ENCODE measurements at regions not wholly inside any gene's neighbourhood (a gene's known extent, or its start where the extent isn't known, plus 50 kb on each side); places are given as distances from the start of the nearest gene placed in this dataset.
A peak's percentile ranks its signal among the peaks of the same experiment; 100 is the strongest.
"Not testable (repeated sequence)": the region's sequence is repeated elsewhere in the genome, so short reads cannot be mapped to it uniquely, and the experiment has no call there.

DNA sequence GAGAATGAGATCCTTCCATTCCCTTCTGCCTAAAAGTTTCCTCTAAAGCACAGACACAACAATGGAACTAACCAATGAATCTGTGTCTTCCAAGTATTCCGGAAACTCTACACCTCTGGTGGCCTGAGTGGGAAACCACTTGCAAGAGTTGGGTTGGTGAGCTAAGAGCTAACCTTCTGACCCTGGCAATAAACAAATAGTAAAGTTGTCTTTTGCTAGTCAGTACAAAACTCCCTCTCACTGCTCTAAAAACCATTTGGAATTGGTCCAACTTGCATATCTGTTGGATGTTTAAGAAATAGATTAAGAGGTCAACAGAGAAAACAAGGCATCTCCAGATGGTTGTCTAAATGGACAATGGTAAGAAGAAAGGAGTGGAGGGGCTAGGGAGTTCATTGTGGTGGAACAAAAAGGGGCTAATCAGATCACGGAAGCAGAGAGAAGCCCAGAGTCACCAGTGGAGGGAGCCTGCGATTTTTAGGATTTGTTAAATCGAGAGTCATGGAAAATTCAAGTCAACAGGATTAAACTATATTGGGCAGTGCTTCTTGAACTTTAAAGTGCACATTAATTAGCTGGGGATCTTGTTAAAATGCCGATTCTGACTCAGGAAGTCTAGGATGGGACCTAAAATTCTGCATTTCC, 192.3 kb downstream of the EVX1 start:
- H3K36me3 ChIP-seq (ENCODE audit: insufficient read depth, insufficient read length, low read length) = no peaks in the 10 kb centered on the region
- no peaks in the 10 kb centered on the region for H3K9me3 ChIP-seq (ENCODE audit: insufficient read depth, low read length)
- peaks cover 6% of the 10 kb centered on the region for H3K4me1 ChIP-seq (ENCODE audit: insufficient read depth, insufficient read length)
- TF ChIP-seq ZNF274 (IDR thresholded peaks at IDR 0.05; ENCODE audit: low read depth, low read length) = no peak
- no peak for TF ChIP-seq YY1 (IDR thresholded peaks at IDR 0.05; ENCODE audit: insufficient read depth, insufficient read length)
- no peak for TF ChIP-seq SUZ12 (IDR thresholded peaks at IDR 0.05; ENCODE audit: extremely low read depth, insufficient read depth, insufficient read length)
- H3K4me3 ChIP-seq (ENCODE audit: insufficient read length, low read depth) = no peak overlapping the region
- no peak overlapping the region for H3K9ac ChIP-seq (ENCODE audit: insufficient read length, low read depth)
- no peaks in the 10 kb centered on the region for H3K27me3 ChIP-seq (ENCODE audit: insufficient read depth, insufficient read length)
- no peak for DNase-seq (ENCODE audit: low read depth, low spot score)

- no peak overlapping the region for H3K9ac ChIP-seq (ENCODE audit: insufficient read length, low read depth)
- peaks cover 6% of the 10 kb centered on the region for H3K4me1 ChIP-seq (ENCODE audit: insufficient read depth, insufficient read length)
- DNase-seq (ENCODE audit: low read depth, low spot score) = no peak
- no peaks in the 10 kb centered on the region for H3K9me3 ChIP-seq (ENCODE audit: insufficient read depth, low read length)
- H3K36me3 ChIP-seq (ENCODE audit: insufficient read depth, insufficient read length, low read length) = no peaks in the 10 kb centered on the region
- no peaks in the 10 kb centered on the region for H3K27me3 ChIP-seq (ENCODE audit: insufficient read depth, insufficient read length)
- H3K4me3 ChIP-seq (ENCODE audit: insufficient read length, low read depth) = no peak overlapping the region
- TF ChIP-seq ZNF274 (IDR thresholded peaks at IDR 0.05; ENCODE audit: low read depth, low read length) (no peak), SUZ12 (IDR thresholded peaks at IDR 0.05; ENCODE audit: extremely low read depth, insufficient read depth, insufficient read length) (no peak), YY1 (IDR thresholded peaks at IDR 0.05; ENCODE audit: insufficient read depth, insufficient read length) (no peak)
Observed at GRCh38 chr7:27435461-27435860, 192.9 kb downstream of the EVX1 start.

DNA sequence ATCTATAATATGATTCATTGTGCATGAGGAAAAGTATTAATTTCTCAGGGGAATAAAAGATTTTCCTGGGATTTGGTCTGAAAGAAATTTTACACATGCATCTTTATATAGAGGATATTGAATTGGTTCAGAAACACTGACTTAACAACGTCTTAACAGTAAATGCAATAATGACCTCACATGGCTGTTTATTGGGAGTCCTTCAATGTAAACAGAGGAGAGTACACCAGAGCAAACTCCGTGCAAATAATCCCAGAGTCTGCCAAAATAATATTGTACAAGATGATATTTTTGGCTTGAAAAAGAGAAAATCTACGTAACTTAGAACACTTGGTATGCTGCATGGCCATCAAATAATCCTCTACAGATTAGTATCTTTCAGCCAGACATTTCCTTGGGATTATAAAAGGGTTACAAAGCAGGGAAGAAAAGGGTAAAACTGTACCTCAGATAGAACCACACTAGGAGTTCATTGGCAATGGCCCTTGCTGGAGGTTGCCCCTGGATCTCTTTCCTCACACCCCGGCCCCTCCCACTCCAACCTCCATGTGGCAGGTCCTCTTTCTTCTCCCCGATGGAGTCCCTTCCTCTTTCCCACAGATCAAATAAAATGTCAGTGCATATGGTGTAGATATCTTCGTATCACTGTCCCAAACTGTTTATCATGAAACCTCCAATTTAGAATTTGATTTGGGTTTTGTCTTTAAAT, 196.4 kb downstream of the EVX1 start:
- H3K4me3 ChIP-seq (ENCODE audit: insufficient read length, low read depth) = no peak overlapping the region
- no peaks in the 10 kb centered on the region for H3K36me3 ChIP-seq (ENCODE audit: insufficient read depth, insufficient read length, low read length)
- DNase-seq (ENCODE audit: low read depth, low spot score) = no peak
- H3K9ac ChIP-seq (ENCODE audit: insufficient read length, low read depth) = no peak overlapping the region
- TF ChIP-seq YY1 (IDR thresholded peaks at IDR 0.05; ENCODE audit: insufficient read depth, insufficient read length) (no peak), ZNF274 (IDR thresholded peaks at IDR 0.05; ENCODE audit: low read depth, low read length) (no peak), SUZ12 (IDR thresholded peaks at IDR 0.05; ENCODE audit: extremely low read depth, insufficient read depth, insufficient read length) (no peak)
- peaks cover 2% of the 10 kb centered on the region for H3K4me1 ChIP-seq (ENCODE audit: insufficient read depth, insufficient read length)
- no peaks in the 10 kb centered on the region for H3K27me3 ChIP-seq (ENCODE audit: insufficient read depth, insufficient read length)
- H3K9me3 ChIP-seq (ENCODE audit: insufficient read depth, low read length) = no peaks in the 10 kb centered on the region

DNA sequence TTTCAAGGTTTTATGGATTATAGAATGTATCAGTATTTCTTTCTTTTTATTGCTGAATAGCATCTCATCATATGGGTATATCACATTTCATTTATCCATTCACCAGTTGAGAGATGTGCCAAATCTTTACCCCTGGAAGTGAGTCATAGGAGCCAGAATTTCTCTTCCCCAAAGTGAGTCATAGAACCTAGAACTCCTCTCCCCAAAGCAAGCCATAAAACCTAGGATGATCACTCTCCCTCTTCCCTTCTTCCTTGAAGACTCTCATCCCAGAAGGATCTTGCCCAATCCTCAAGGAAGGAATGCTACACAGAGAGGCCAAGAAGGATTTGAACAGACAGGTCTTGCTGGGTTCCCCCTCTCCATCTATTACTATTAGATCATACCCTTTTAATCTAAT, 199.9 kb downstream of the EVX1 start:
- Histone ChIP-seq H3K9me3 (ENCODE audit: insufficient read depth, low read length) (no peaks in the 10 kb centered on the region), H3K4me1 (ENCODE audit: insufficient read depth, insufficient read length) (no peaks in the 10 kb centered on the region), H3K4me3 (ENCODE audit: insufficient read length, low read depth) (no peak overlapping the region), H3K36me3 (ENCODE audit: insufficient read depth, insufficient read length, low read length) (no peaks in the 10 kb centered on the region), H3K27me3 (ENCODE audit: insufficient read depth, insufficient read length) (no peaks in the 10 kb centered on the region), H3K9ac (ENCODE audit: insufficient read length, low read depth) (no peak overlapping the region)
- DNase-seq (ENCODE audit: low read depth, low spot score) = no peak
- TF ChIP-seq YY1 (IDR thresholded peaks at IDR 0.05; ENCODE audit: insufficient read depth, insufficient read length) (no peak), ZNF274 (IDR thresholded peaks at IDR 0.05; ENCODE audit: low read depth, low read length) (no peak), SUZ12 (IDR thresholded peaks at IDR 0.05; ENCODE audit: extremely low read depth, insufficient read depth, insufficient read length) (no peak)

DNA sequence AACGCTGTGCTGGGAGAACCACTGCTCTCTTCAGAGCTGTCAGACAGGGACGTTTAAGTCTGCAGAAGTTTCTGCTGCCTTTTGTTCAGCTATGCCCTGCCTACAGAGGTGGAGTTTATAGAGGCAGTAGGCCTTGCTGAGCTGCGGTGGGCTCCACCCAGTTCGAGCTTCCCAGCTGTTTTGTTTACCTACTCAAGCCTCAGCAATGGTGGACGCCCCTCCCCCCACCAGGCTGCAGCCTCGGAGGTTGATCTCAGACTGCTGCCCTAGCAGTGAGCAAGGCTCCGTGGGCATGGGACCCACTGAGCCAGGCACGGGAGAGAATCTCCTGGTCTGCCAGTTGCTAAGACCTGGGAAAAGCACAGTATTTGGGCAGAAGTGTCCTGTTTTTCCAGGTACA, 206.4 kb downstream of the EVX1 start:
- H3K4me1 ChIP-seq (ENCODE audit: insufficient read depth, insufficient read length); H3K27me3 ChIP-seq (ENCODE audit: insufficient read depth, insufficient read length); H3K9ac ChIP-seq (ENCODE audit: insufficient read length, low read depth); H3K36me3 ChIP-seq (ENCODE audit: insufficient read depth, insufficient read length, low read length); H3K9me3 ChIP-seq (ENCODE audit: insufficient read depth, low read length): not testable (repeated sequence)
- DNase-seq (ENCODE audit: low read depth, low spot score) = peak; percentile 63
- peak overlapping the region; percentile 13 for H3K4me3 ChIP-seq (ENCODE audit: insufficient read length, low read depth)

- Histone ChIP-seq H3K9me3 (ENCODE audit: insufficient read depth, low read length) (no peaks in the 10 kb centered on the region), H3K9ac (ENCODE audit: insufficient read length, low read depth) (no peak overlapping the region), H3K27me3 (ENCODE audit: insufficient read depth, insufficient read length) (no peaks in the 10 kb centered on the region), H3K36me3 (ENCODE audit: insufficient read depth, insufficient read length, low read length) (no peaks in the 10 kb centered on the region), H3K4me3 (ENCODE audit: insufficient read length, low read depth) (no peak overlapping the region), H3K4me1 (ENCODE audit: insufficient read depth, insufficient read length) (peaks cover 4% of the 10 kb centered on the region)
- no peak for TF ChIP-seq YY1 (IDR thresholded peaks at IDR 0.05; ENCODE audit: insufficient read depth, insufficient read length)
- DNase-seq (ENCODE audit: low read depth, low spot score) = no peak
Observed at GRCh38 chr7:27453702-27454405, 208.8 kb downstream of the HIBADH start.

- H3K9ac ChIP-seq (ENCODE audit: insufficient read length, low read depth); H3K4me3 ChIP-seq (ENCODE audit: insufficient read length, low read depth); DNase-seq (ENCODE audit: low read depth, low spot score); H3K36me3 ChIP-seq (ENCODE audit: insufficient read depth, insufficient read length, low read length); H3K9me3 ChIP-seq (ENCODE audit: insufficient read depth, low read length); H3K27me3 ChIP-seq (ENCODE audit: insufficient read depth, insufficient read length); H3K4me1 ChIP-seq (ENCODE audit: insufficient read depth, insufficient read length): not testable (repeated sequence)
Observed at GRCh38 chr7:27457120-27457519, 205.6 kb downstream of the HIBADH start.

DNA sequence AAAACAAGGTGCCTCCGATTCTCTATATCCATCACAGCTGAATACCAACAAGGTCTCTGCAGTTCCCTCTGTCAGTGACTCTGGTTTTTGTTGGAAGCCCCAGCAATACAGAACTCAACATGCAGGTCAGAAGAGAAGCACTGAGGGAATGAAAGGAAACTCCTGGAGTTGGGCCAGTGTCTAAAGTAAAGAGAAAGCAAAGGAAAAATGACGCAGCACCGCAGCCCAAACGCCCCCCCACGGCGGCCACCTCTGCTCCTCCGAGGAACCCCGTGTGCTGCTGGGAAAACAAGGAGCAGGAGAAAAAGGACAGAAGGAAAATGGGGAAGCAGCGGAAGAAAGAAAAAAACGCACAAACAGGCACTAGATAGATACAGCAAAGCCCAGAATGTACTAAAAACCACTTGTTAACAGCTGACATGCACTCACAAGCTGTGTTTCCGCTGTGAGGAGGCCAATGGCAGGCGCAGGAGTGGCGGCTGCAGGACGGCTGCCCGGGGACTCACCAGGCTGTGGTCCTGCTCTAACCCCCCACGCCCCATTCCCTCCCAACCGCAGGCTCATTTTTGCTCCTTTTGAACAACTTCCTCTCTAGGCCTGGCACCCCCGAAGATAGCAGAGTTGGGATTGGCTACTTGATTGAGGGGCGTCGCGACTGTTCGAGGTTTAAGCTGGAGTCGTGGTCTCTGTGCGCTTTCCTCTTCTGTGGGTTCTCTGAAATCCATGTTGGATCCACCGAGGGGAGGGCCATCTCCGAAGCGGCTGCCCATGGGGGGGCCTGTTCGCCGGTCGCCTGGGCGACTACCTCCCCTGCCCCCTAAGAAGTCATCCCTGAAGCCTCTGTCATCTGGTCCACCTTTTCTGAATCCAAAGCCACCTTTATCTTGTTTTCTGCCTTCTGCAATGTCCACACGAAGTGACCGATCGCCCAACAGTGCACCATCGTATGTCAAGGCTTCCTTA, 204.8 kb downstream of the HIBADH start:
- not testable (repeated sequence) for H3K9me3 ChIP-seq (ENCODE audit: insufficient read depth, low read length); H3K36me3 ChIP-seq (ENCODE audit: insufficient read depth, insufficient read length, low read length); H3K4me1 ChIP-seq (ENCODE audit: insufficient read depth, insufficient read length); H3K27me3 ChIP-seq (ENCODE audit: insufficient read depth, insufficient read length); H3K9ac ChIP-seq (ENCODE audit: insufficient read length, low read depth); DNase-seq (ENCODE audit: low read depth, low spot score); H3K4me3 ChIP-seq (ENCODE audit: insufficient read length, low read depth)
